OCI-LY7 (cell line): ENCODE measurements at regions not wholly inside any gene's neighbourhood (a gene's known extent, or its start where the extent isn't known, plus 50 kb on each side); places are given as distances from the start of the nearest gene placed in this dataset.

Source experiments
- BruUV-seq: library from RNA; stranded (reverse); fragments of 400-500 nt; replicated peaks from 2 replicates; lab custom pipeline; 2021; lab: Mats Ljungman, UMichigan
- CTCF ChIA-PET: fragments of 300-600 bp; sonication (Branson Sonifier 250); formaldehyde crosslinking; loops from one replicate; lab custom pipeline; 2022; ENCODE audit warnings: antibody characterized with exemption; ENCODE audit not compliant: unreplicated experiment; lab: Charles Lee
- POLR2A ChIA-PET: fragments of 300-600 bp; sonication (Branson Sonifier 250); formaldehyde crosslinking; loops from one replicate; lab custom pipeline; 2022; ENCODE audit warnings: antibody characterized with exemption; lab: Charles Lee
- DNase-seq: peaks from one replicate; pipeline ENCODE4 v3.0.0-alpha.2; 2015; ENCODE audit warnings: low spot score
- H2AFZ ChIP-seq: fragments of 200-600 bp; sonication (generic), shearing (Covaris generic); 2 replicates; pipeline ENCODE4 v1.6.1; 2014; ENCODE audit warnings: mild to moderate bottlenecking, antibody characterized with exemption, low read length, moderate library complexity
- H3K27ac ChIP-seq: fragments of 200-600 bp; sonication (generic); 2 replicates; pipeline ENCODE4 v1.5.1; 2014; ENCODE audit warnings: mixed run types, low read depth, mild to moderate bottlenecking, moderate library complexity, low read length, inconsistent platforms; ENCODE audit not compliant: poor library complexity, severe bottlenecking
- H3K36me3 ChIP-seq: fragments of 200-600 bp; sonication (generic); 2 replicates; pipeline ENCODE4 v1.6.1; 2014; ENCODE audit warnings: mild to moderate bottlenecking, antibody characterized with exemption, low read length, moderate library complexity, mixed read lengths; ENCODE audit not compliant: insufficient read depth
- H3K4me1 ChIP-seq: fragments of 200-600 bp; sonication (generic); 2 replicates; pipeline ENCODE4 v1.5.1; 2014; ENCODE audit warnings: mild to moderate bottlenecking, low read length; ENCODE audit not compliant: insufficient read depth, poor library complexity, severe bottlenecking
- H3K4me2 ChIP-seq: fragments of 200-600 bp; sonication (generic); 2 replicates; pipeline ENCODE4 v1.6.1; 2014; ENCODE audit warnings: mild to moderate bottlenecking, low read length
- H3K4me3 ChIP-seq: fragments of 200-600 bp; sonication (generic); 2 replicates; pipeline ENCODE4 v1.5.1; 2014; ENCODE audit warnings: mild to moderate bottlenecking, low read depth, low read length; ENCODE audit not compliant: poor library complexity, severe bottlenecking
- H3K79me2 ChIP-seq: fragments of 200-600 bp; sonication (generic); 2 replicates; pipeline ENCODE4 v1.6.1; 2016; ENCODE audit warnings: low read depth, mild to moderate bottlenecking, low read length, moderate library complexity, mixed read lengths; ENCODE audit not compliant: insufficient read depth
- H3K9me2 ChIP-seq: fragments of 200-600 bp; sonication (generic); 2 replicates; pipeline ENCODE4 v1.6.1; 2016; ENCODE audit warnings: mild to moderate bottlenecking, low read length, mixed read lengths; ENCODE audit not compliant: insufficient read depth
- H3K9me3 ChIP-seq: fragments of 200-600 bp; sonication (generic); 2 replicates; pipeline ENCODE4 v1.6.1; 2014; ENCODE audit warnings: mild to moderate bottlenecking, mixed run types, low read length, mixed read lengths
- H4K20me1 ChIP-seq: fragments of 200-600 bp; sonication (generic); 2 replicates; pipeline ENCODE4 v1.6.1; 2014; ENCODE audit warnings: mild to moderate bottlenecking, antibody characterized with exemption, low read length, moderate library complexity, mixed read lengths; ENCODE audit not compliant: insufficient read depth
- CTCF ChIP-seq: fragments of 200-600 bp; sonication (generic); conservative IDR thresholded peaks from 2 replicates; pipeline ENCODE4 v1.5.1; 2014; ENCODE audit warnings: mild to moderate bottlenecking, antibody characterized with exemption, low read length, moderate library complexity, mixed read lengths
- EZH2phosphoT487 ChIP-seq: fragments of 200-600 bp; sonication (generic); IDR thresholded peaks from 2 replicates; pipeline ENCODE4 v1.6.1; 2018; ENCODE audit warnings: low read depth, borderline replicate concordance, mild to moderate bottlenecking, mixed run types, antibody characterized with exemption, low read length, moderate library complexity, mixed read lengths
- intact Hi-C: fragments of 100-400 bp; cut with micrococcal nuclease; formaldehyde crosslinking; loops from one replicate; pipeline ENCODE4 v1.10.0; 2022; ENCODE audit not compliant: unreplicated experiment

GRCh38 chr18:29523371-29523770 is 1346.4 kb upstream of the CDH2 start:
- no peaks in the 10 kb centered on the region for H3K4me1 ChIP-seq
- intact Hi-C loops = no loop called here
- no peak for TF ChIP-seq EZH2phosphoT487
- TF ChIP-seq CTCF = no peak
- no peak overlapping the region for H2AFZ ChIP-seq
- CTCF ChIA-PET = no interaction called here
- H3K36me3 ChIP-seq = no peaks in the 10 kb centered on the region
- no peak overlapping the region for H3K4me3 ChIP-seq
- no peaks in the 10 kb centered on the region for H3K9me3 ChIP-seq
- no peaks in the 10 kb centered on the region for H3K9me2 ChIP-seq
- POLR2A ChIA-PET = no interaction called here
- BruUV-seq = no TSS peak
- H3K79me2 ChIP-seq = no peaks in the 10 kb centered on the region
- DNase-seq = no peak
- no peak overlapping the region for H3K27ac ChIP-seq
- H4K20me1 ChIP-seq = no peaks in the 10 kb centered on the region
- no peak overlapping the region for H3K4me2 ChIP-seq

- no peaks in the 10 kb centered on the region for H3K79me2 ChIP-seq
- no peaks in the 10 kb centered on the region for H3K4me1 ChIP-seq
- H3K4me3 ChIP-seq = no peak overlapping the region
- H3K27ac ChIP-seq = no peak overlapping the region
- DNase-seq = no peak
- BruUV-seq = no TSS peak
- no peak overlapping the region for H3K4me2 ChIP-seq
- H3K9me3 ChIP-seq = no peaks in the 10 kb centered on the region
- POLR2A ChIA-PET = no interaction called here
- no peaks in the 10 kb centered on the region for H4K20me1 ChIP-seq
- intact Hi-C loops = no loop called here
- no peaks in the 10 kb centered on the region for H3K36me3 ChIP-seq
- CTCF ChIA-PET = no interaction called here
- H2AFZ ChIP-seq = no peak overlapping the region
- H3K9me2 ChIP-seq = no peaks in the 10 kb centered on the region
- no peak for TF ChIP-seq EZH2phosphoT487
- no peak for TF ChIP-seq CTCF
Observed at GRCh38 chr18:29512761-29513160, 1335.8 kb upstream of the CDH2 start.

- no TSS peak for BruUV-seq
- POLR2A ChIA-PET = no interaction called here
- CTCF ChIA-PET = no interaction called here
Observed at GRCh38 chr18:29512203-29512602, 1335.3 kb upstream of the CDH2 start.

More at GRCh38 chr18:29512203-29512602, 1335.3 kb upstream of the CDH2 start:
- H3K4me2 ChIP-seq = no peak overlapping the region
- H4K20me1 ChIP-seq = no peaks in the 10 kb centered on the region
- H2AFZ ChIP-seq = no peak overlapping the region
- no peak overlapping the region for H3K4me3 ChIP-seq
- intact Hi-C loops = no loop called here
- no peaks in the 10 kb centered on the region for H3K4me1 ChIP-seq
- H3K27ac ChIP-seq = no peak overlapping the region
- TF ChIP-seq CTCF = no peak
- no peak for TF ChIP-seq EZH2phosphoT487
- H3K9me2 ChIP-seq = no peaks in the 10 kb centered on the region
- H3K9me3 ChIP-seq = no peaks in the 10 kb centered on the region
- H3K36me3 ChIP-seq = no peaks in the 10 kb centered on the region
- no peaks in the 10 kb centered on the region for H3K79me2 ChIP-seq
- no peak for DNase-seq
